Tibial nerve (tissue), 3 donors: ENCODE measurements at regions not wholly inside any gene's neighbourhood (a gene's known extent, or its start where the extent isn't known, plus 50 kb on each side); places are given as distances from the start of the nearest gene placed in this dataset.

Experiments used
- CTCF ChIP-seq, 5 experiments: fragments of 200-600 bp in 3 of 5; fragments of 450-650 bp in 2 of 5; sonication (generic) in 3 of 5; IDR thresholded peaks; one replicate each; pipeline ENCODE4 v1.5.1; 2016 to 2019; ENCODE audit warnings: antibody characterized with exemption in 5 of 5, mild to moderate bottlenecking in 3 of 5, moderate library complexity in 2 of 5
- POLR2A ChIP-seq, 2 donors: fragments of 450-650 bp; IDR thresholded peaks; one replicate each; pipeline ENCODE4 v1.6.1; 2017; ENCODE audit warnings: antibody characterized with exemption in 2 of 2, mild to moderate bottlenecking in 2 of 2, moderate library complexity in 2 of 2

GRCh38 chr6:48928937-48929336 lies 534.1 kb downstream of the MMUT start:
- TF ChIP-seq CTCF (IDR thresholded peaks at IDR 0.05): no peak
- no peak for TF ChIP-seq POLR2A (IDR thresholded peaks at IDR 0.05)
